IPS DF 6.9 (cell line): ENCODE measurements at regions not wholly inside any gene's neighbourhood (a gene's known extent, or its start where the extent isn't known, plus 50 kb on each side); places are given as distances from the start of the nearest gene placed in this dataset.

Experiments used
- DNase-seq: peaks from one replicate; pipeline ENCODE4 v3.0.0-alpha.2; 2013; ENCODE audit warnings: low read depth, low spot score
- H3K27ac ChIP-seq: one replicate; pipeline ENCODE4 v1.5.1; 2013; ENCODE audit warnings: low read length, control low read depth
- H3K27me3 ChIP-seq: 2 replicates; pipeline ENCODE4 v1.6.1; 2013; ENCODE audit warnings: mild to moderate bottlenecking, low read length; ENCODE audit not compliant: control insufficient read depth, insufficient read depth
- H3K36me3 ChIP-seq: 2 replicates; pipeline ENCODE4 v1.6.1; 2013; ENCODE audit warnings: low read length; ENCODE audit not compliant: control insufficient read depth, insufficient read depth
- H3K4me1 ChIP-seq: 2 replicates; pipeline ENCODE4 v1.6.1; 2013; ENCODE audit warnings: low read length; ENCODE audit not compliant: control insufficient read depth, insufficient read depth
- H3K4me3 ChIP-seq: 2 replicates; pipeline ENCODE4 v1.5.1; 2013; ENCODE audit warnings: mild to moderate bottlenecking, low read length
- H3K9me3 ChIP-seq: 2 replicates; pipeline ENCODE4 v1.6.1; 2013; ENCODE audit warnings: low read length, inconsistent platforms; ENCODE audit not compliant: control insufficient read depth, insufficient read depth
- WGBS: extraction: QIAGEN DNeasy Blood & Tissue Kit; methylation state at CpG from one replicate; pipeline ENCODE4 v1.1.7; 2013; ENCODE audit warnings: mixed read lengths, missing lambda C conversion rate; ENCODE audit not compliant: insufficient read length, insufficient coverage; 5-methylcytosine and 5-hydroxymethylcytosine counted together

- Histone ChIP-seq H3K36me3 (no peaks in the 10 kb centered on the region), H3K27me3 (no peaks in the 10 kb centered on the region; the same call in 1 of the 2 replicates), H3K9me3 (no peaks in the 10 kb centered on the region), H3K4me1 (no peaks in the 10 kb centered on the region), H3K4me3 (no peak overlapping the region), H3K27ac (no peak overlapping the region)
- no CpG with 5 or more reads among the region's 1 CpG for WGBS
- no peak for DNase-seq
Observed at GRCh38 chr2:18125303-18125702, 246.8 kb downstream of the KCNS3 start.

- Histone ChIP-seq H3K4me3 (no peak overlapping the region), H3K36me3 (no peaks in the 10 kb centered on the region), H3K9me3 (no peaks in the 10 kb centered on the region), H3K27me3 (no peaks in the 10 kb centered on the region; the same call in 1 of the 2 replicates), H3K4me1 (no peaks in the 10 kb centered on the region), H3K27ac (no peak overlapping the region)
- no peak for DNase-seq
- no CpG with 5 or more reads among the region's 6 CpGs for WGBS
Observed at GRCh38 chr2:18124116-18124835, 245.8 kb downstream of the KCNS3 start.

GRCh38 chr2:18123577-18123976, 245.1 kb downstream of the KCNS3 start:
- DNase-seq, result no peak
- Histone ChIP-seq H3K27ac (no peak overlapping the region), H3K27me3 (no peaks in the 10 kb centered on the region; the same call in 1 of the 2 replicates), H3K4me1 (no peaks in the 10 kb centered on the region), H3K4me3 (no peak overlapping the region), H3K9me3 (no peaks in the 10 kb centered on the region), H3K36me3 (no peaks in the 10 kb centered on the region)
- no CpG with 5 or more reads among the region's 3 CpGs for WGBS

GRCh38 chr2:18123211-18123570, 244.7 kb downstream of the KCNS3 start:
- no CpG with 5 or more reads among the region's 3 CpGs for WGBS
- no peaks in the 10 kb centered on the region for H3K36me3 ChIP-seq

GRCh38 chr2:18122544-18123210, 244.2 kb downstream of the KCNS3 start:
- Histone ChIP-seq H3K27ac (no peak overlapping the region), H3K4me3 (no peak overlapping the region), H3K27me3 (no peaks in the 10 kb centered on the region; the same call in 1 of the 2 replicates), H3K36me3 (no peaks in the 10 kb centered on the region), H3K4me1 (no peaks in the 10 kb centered on the region), H3K9me3 (no peaks in the 10 kb centered on the region)
- no CpG with 5 or more reads among the region's 3 CpGs for WGBS
- no peak for DNase-seq

More at GRCh38 chr2:18123211-18123570, 244.7 kb downstream of the KCNS3 start:
- no peak for DNase-seq
- no peaks in the 10 kb centered on the region for H3K4me1 ChIP-seq
- H3K27me3 ChIP-seq, result no peaks in the 10 kb centered on the region; the same call in 1 of the 2 replicates
- H3K9me3 ChIP-seq, result no peaks in the 10 kb centered on the region
- no peak overlapping the region for H3K4me3 ChIP-seq
- no peak overlapping the region for H3K27ac ChIP-seq

- H3K9me3 ChIP-seq, result no peaks in the 10 kb centered on the region
- no peak overlapping the region for H3K4me3 ChIP-seq
- H3K27me3 ChIP-seq, result no peaks in the 10 kb centered on the region
- WGBS, result no CpG with 5 or more reads among the region's 3 CpGs
- H3K4me1 ChIP-seq, result no peaks in the 10 kb centered on the region
- no peak for DNase-seq
- no peaks in the 10 kb centered on the region for H3K36me3 ChIP-seq
- no peak overlapping the region for H3K27ac ChIP-seq
Observed at GRCh38 chr2:18119883-18120282, 241.4 kb downstream of the KCNS3 start.

GRCh38 chr2:18118703-18119102, 240.2 kb downstream of the KCNS3 start:
- DNase-seq, result no peak
- Histone ChIP-seq H3K4me1 (no peaks in the 10 kb centered on the region), H3K27ac (no peak overlapping the region), H3K36me3 (no peaks in the 10 kb centered on the region), H3K9me3 (no peaks in the 10 kb centered on the region), H3K4me3 (no peak overlapping the region), H3K27me3 (no peaks in the 10 kb centered on the region)
- no CpG with 5 or more reads among the region's 5 CpGs for WGBS

- no CpG with 5 or more reads among the region's 2 CpGs for WGBS
- Histone ChIP-seq H3K36me3 (no peaks in the 10 kb centered on the region), H3K9me3 (no peaks in the 10 kb centered on the region), H3K4me1 (no peaks in the 10 kb centered on the region), H3K27ac (no peak overlapping the region), H3K27me3 (no peaks in the 10 kb centered on the region), H3K4me3 (no peak overlapping the region)
- DNase-seq, result peak; percentile 9
Observed at GRCh38 chr2:18117592-18117991, 239.1 kb downstream of the KCNS3 start.

GRCh38 chr2:18110222-18110621, 231.8 kb downstream of the KCNS3 start:
- no CpG with 5 or more reads among the region's 3 CpGs for WGBS
- no peaks in the 10 kb centered on the region for H3K9me3 ChIP-seq
- H3K4me1 ChIP-seq, result no peaks in the 10 kb centered on the region
- DNase-seq, result no peak
- no peak overlapping the region for H3K27ac ChIP-seq
- no peak overlapping the region for H3K4me3 ChIP-seq
- no peaks in the 10 kb centered on the region for H3K27me3 ChIP-seq
- no peaks in the 10 kb centered on the region for H3K36me3 ChIP-seq

- no peak overlapping the region for H3K4me3 ChIP-seq
- DNase-seq, result no peak
- no CpG with 5 or more reads among the region's 2 CpGs for WGBS
- H3K27me3 ChIP-seq, result no peaks in the 10 kb centered on the region
- no peaks in the 10 kb centered on the region for H3K4me1 ChIP-seq
- no peaks in the 10 kb centered on the region for H3K36me3 ChIP-seq
- H3K9me3 ChIP-seq, result no peaks in the 10 kb centered on the region
- no peak overlapping the region for H3K27ac ChIP-seq
Observed at GRCh38 chr2:18106841-18107240, 228.4 kb downstream of the KCNS3 start.
